Neural cell (in vitro differentiated cells): ENCODE measurements at regions not wholly inside any gene's neighbourhood (a gene's known extent, or its start where the extent isn't known, plus 50 kb on each side); places are given as distances from the start of the nearest gene placed in this dataset.

Experiments
- H2AFZ ChIP-seq: fragments of 200-600, 300-800 bp; sonication (generic), shearing (Covaris generic); 2 replicates; pipeline ENCODE4 v1.6.0; 2014; ENCODE audit warnings: low read depth, mild to moderate bottlenecking, antibody characterized with exemption, low read length, moderate library complexity
- H3F3A ChIP-seq: fragments of 200-600 bp; shearing (Covaris generic); 2 replicates; pipeline ENCODE4 v1.6.1; 2016; ENCODE audit warnings: mild to moderate bottlenecking, moderate library complexity, mixed read lengths, antibody characterized with exemption, low read length; ENCODE audit not compliant: insufficient read depth, poor library complexity, severe bottlenecking
- H3K27ac ChIP-seq: fragments of 200-600, 300-800 bp; sonication (generic), shearing (Covaris generic); 2 replicates; pipeline ENCODE4 v1.5.1; 2014; ENCODE audit warnings: mild to moderate bottlenecking, low read length, moderate library complexity
- H3K27me3 ChIP-seq: fragments of 300-800, 200-600 bp; sonication (generic), shearing (Covaris generic); 2 replicates; pipeline ENCODE4 v1.6.0; 2014; ENCODE audit warnings: mild to moderate bottlenecking, low read depth, low read length, moderate library complexity; ENCODE audit not compliant: insufficient read depth
- H3K36me3 ChIP-seq: fragments of 300-800, 200-600 bp; sonication (generic), shearing (Covaris generic); 2 replicates; pipeline ENCODE4 v1.5.1; 2014; ENCODE audit warnings: mild to moderate bottlenecking, antibody characterized with exemption, low read length, moderate library complexity; ENCODE audit not compliant: insufficient read depth
- H3K4me2 ChIP-seq: fragments of 300-800, 200-600 bp; sonication (generic), shearing (Covaris generic); 2 replicates; pipeline ENCODE4 v1.6.0; 2014; ENCODE audit warnings: mild to moderate bottlenecking, low read length
- H3K4me3 ChIP-seq: fragments of 300-800, 200-600 bp; sonication (generic), shearing (Covaris generic); 2 replicates; pipeline ENCODE4 v1.5.1; 2014; ENCODE audit warnings: mild to moderate bottlenecking, low read length, moderate library complexity
- H3K79me2 ChIP-seq: fragments of 200-600 bp; shearing (Covaris generic); replicated peaks from 2 replicates; pipeline ENCODE4 v1.6.0; 2014; ENCODE audit warnings: mild to moderate bottlenecking, low read length, moderate library complexity; ENCODE audit not compliant: insufficient read depth
- H3K9ac ChIP-seq: fragments of 300-800, 200-600 bp; sonication (generic), shearing (Covaris generic); 2 replicates; pipeline ENCODE4 v1.6.1; 2016; ENCODE audit warnings: mild to moderate bottlenecking, low read length, mixed read lengths
- H3K9me2 ChIP-seq: fragments of 200-600 bp; shearing (Covaris generic); 2 replicates; pipeline ENCODE4 v1.6.1; 2016; ENCODE audit warnings: mild to moderate bottlenecking, low read length, mixed read lengths; ENCODE audit not compliant: insufficient read depth
- H3K9me3 ChIP-seq: fragments of 200-600, 300-800 bp; sonication (generic), shearing (Covaris generic); 2 replicates; pipeline ENCODE4 v1.6.1; 2016; ENCODE audit warnings: mild to moderate bottlenecking, mixed run types, low read length, moderate library complexity, mixed read lengths
- H4K20me1 ChIP-seq: fragments of 200-600 bp; shearing (Covaris generic); 2 replicates; pipeline ENCODE4 v1.6.1; 2016; ENCODE audit warnings: mild to moderate bottlenecking, mixed run types; ENCODE audit not compliant: insufficient read depth
- CTCF ChIP-seq: fragments of 450-650 bp; IDR thresholded peaks from 2 replicates; pipeline ENCODE4 v1.5.1; 2014; ENCODE audit warnings: antibody characterized with exemption, mild to moderate bottlenecking, moderate library complexity; ENCODE audit not compliant: poor library complexity, severe bottlenecking
- EP300 ChIP-seq: fragments of 450-650 bp; conservative IDR thresholded peaks from 2 replicates; pipeline ENCODE4 v1.6.1; 2014; ENCODE audit warnings: antibody characterized with exemption, mild to moderate bottlenecking, moderate library complexity; ENCODE audit not compliant: poor library complexity, severe bottlenecking
- EZH2 ChIP-seq: fragments of 200-600, 300-800 bp; shearing (Covaris generic), sonication (generic); IDR thresholded peaks from 2 replicates; pipeline ENCODE4 v1.6.1; 2014; ENCODE audit warnings: antibody characterized with exemption, low read length, borderline replicate concordance, mild to moderate bottlenecking; ENCODE audit not compliant: insufficient read depth, poor library complexity, severe bottlenecking
- MXI1 ChIP-seq: fragments of 450-650 bp; conservative IDR thresholded peaks from 2 replicates; pipeline ENCODE4 v1.6.1; 2014; ENCODE audit warnings: antibody characterized with exemption, mild to moderate bottlenecking; ENCODE audit not compliant: poor library complexity, severe bottlenecking
- POLR2AphosphoS5 ChIP-seq: IDR thresholded peaks from 2 replicates; pipeline ENCODE4 v1.6.1; 2012
- RAD21 ChIP-seq: fragments of 450-650 bp; conservative IDR thresholded peaks from 2 replicates; pipeline ENCODE4 v1.6.1; 2014; ENCODE audit warnings: antibody characterized with exemption, mild to moderate bottlenecking, moderate library complexity
- SMC3 ChIP-seq: fragments of 450-650 bp; conservative IDR thresholded peaks from 2 replicates; pipeline ENCODE4 v1.6.1; 2014; ENCODE audit warnings: antibody characterized with exemption, mild to moderate bottlenecking, moderate library complexity; ENCODE audit not compliant: poor library complexity
- TAF1 ChIP-seq: IDR thresholded peaks from 2 replicates; pipeline ENCODE4 v1.6.1; 2012; ENCODE audit warnings: low read depth
- TF ChIP-seq, protein P1 (sequence below): IDR thresholded peaks from 2 replicates; pipeline ENCODE4 v1.6.1; 2012; ENCODE audit warnings: borderline replicate concordance

DNA sequence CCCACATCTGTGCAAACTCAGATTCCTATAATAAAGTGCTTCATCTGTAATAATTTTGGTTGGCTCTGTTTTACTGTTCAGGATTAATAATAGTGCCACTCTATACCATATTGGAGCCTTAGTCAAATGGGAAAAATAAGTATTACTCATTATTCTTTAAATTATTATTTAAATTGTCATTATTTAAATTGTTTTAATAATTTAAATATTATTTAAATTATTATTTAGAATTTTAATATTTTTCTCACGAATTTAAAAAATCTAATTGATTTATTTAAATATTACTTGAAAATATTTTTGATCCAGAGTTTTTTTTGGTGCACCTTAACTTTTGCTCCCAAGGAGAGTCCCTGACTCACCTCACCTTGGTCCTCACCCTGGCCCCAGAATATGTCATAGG lies 245.7 kb upstream of the MDGA2 start:
- Histone ChIP-seq H3K9me3 (no peaks in the 10 kb centered on the region), H3K27ac (no peak overlapping the region), H2AFZ (no peak overlapping the region), H3K9ac (no peak overlapping the region), H3F3A (no peaks in the 10 kb centered on the region), H3K36me3 (no peaks in the 10 kb centered on the region), H3K79me2 (no peaks in the 10 kb centered on the region), H3K4me2 (no peak overlapping the region), H3K27me3 (no peaks in the 10 kb centered on the region), H4K20me1 (no peaks in the 10 kb centered on the region), H3K9me2 (no peaks in the 10 kb centered on the region), H3K4me3 (no peak overlapping the region)
- TF ChIP-seq, protein P1, sequence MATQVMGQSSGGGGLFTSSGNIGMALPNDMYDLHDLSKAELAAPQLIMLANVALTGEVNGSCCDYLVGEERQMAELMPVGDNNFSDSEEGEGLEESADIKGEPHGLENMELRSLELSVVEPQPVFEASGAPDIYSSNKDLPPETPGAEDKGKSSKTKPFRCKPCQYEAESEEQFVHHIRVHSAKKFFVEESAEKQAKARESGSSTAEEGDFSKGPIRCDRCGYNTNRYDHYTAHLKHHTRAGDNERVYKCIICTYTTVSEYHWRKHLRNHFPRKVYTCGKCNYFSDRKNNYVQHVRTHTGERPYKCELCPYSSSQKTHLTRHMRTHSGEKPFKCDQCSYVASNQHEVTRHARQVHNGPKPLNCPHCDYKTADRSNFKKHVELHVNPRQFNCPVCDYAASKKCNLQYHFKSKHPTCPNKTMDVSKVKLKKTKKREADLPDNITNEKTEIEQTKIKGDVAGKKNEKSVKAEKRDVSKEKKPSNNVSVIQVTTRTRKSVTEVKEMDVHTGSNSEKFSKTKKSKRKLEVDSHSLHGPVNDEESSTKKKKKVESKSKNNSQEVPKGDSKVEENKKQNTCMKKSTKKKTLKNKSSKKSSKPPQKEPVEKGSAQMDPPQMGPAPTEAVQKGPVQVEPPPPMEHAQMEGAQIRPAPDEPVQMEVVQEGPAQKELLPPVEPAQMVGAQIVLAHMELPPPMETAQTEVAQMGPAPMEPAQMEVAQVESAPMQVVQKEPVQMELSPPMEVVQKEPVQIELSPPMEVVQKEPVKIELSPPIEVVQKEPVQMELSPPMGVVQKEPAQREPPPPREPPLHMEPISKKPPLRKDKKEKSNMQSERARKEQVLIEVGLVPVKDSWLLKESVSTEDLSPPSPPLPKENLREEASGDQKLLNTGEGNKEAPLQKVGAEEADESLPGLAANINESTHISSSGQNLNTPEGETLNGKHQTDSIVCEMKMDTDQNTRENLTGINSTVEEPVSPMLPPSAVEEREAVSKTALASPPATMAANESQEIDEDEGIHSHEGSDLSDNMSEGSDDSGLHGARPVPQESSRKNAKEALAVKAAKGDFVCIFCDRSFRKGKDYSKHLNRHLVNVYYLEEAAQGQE, result no peak
- TF ChIP-seq EP300 (no peak), POLR2AphosphoS5 (no peak), SMC3 (no peak), RAD21 (no peak), CTCF (no peak), TAF1 (no peak), EZH2 (no peak), MXI1 (no peak)

- H3K36me3 ChIP-seq, result no peaks in the 10 kb centered on the region
- TF ChIP-seq RAD21, result no peak
- TF ChIP-seq EP300, result no peak
- no peak for TF ChIP-seq POLR2AphosphoS5
- TF ChIP-seq TAF1, result no peak
- TF ChIP-seq EZH2, result no peak
- no peaks in the 10 kb centered on the region for H3F3A ChIP-seq
- H3K27ac ChIP-seq, result no peak overlapping the region
- H2AFZ ChIP-seq, result no peak overlapping the region
- H3K4me2 ChIP-seq, result no peak overlapping the region
- no peak overlapping the region for H3K9ac ChIP-seq
- no peaks in the 10 kb centered on the region for H3K79me2 ChIP-seq
- no peak overlapping the region for H3K4me3 ChIP-seq
- no peaks in the 10 kb centered on the region for H3K9me3 ChIP-seq
- H4K20me1 ChIP-seq, result no peaks in the 10 kb centered on the region
- H3K27me3 ChIP-seq, result no peaks in the 10 kb centered on the region
- no peaks in the 10 kb centered on the region for H3K9me2 ChIP-seq
Measured at GRCh38 chr14:47919997-47920396, 244.6 kb upstream of the MDGA2 start.
